GM21723 (cell line): ENCODE measurements at regions not wholly inside any gene's neighbourhood (a gene's known extent, or its start where the extent isn't known, plus 50 kb on each side); places are given as distances from the start of the nearest gene placed in this dataset.
"Not testable (repeated sequence)": the region's sequence is repeated elsewhere in the genome, so short reads cannot be mapped to it uniquely, and the experiment has no call there.

Experiments used
- ATAC-seq: cut with Tn5 transposase; IDR thresholded peaks from one replicate; pipeline ENCODE4 v1.9.1; 2021; ENCODE audit warnings: mild to moderate bottlenecking, moderate library complexity; ENCODE audit not compliant: unreplicated experiment

GRCh38 chr10:33630761-33631160 lies 296.3 kb upstream of the NRP1 start:
- no peak for ATAC-seq

- no peak for ATAC-seq
Observed at GRCh38 chr10:33627611-33628010, 293.1 kb upstream of the NRP1 start.

GRCh38 chr10:33626798-33627466 lies 292.5 kb upstream of the NRP1 start:
- no peak for ATAC-seq

GRCh38 chr10:33623669-33624068 lies 289.2 kb upstream of the NRP1 start:
- ATAC-seq, result no peak

- ATAC-seq, result no peak
Observed at GRCh38 chr10:33621101-33621500, 286.6 kb upstream of the NRP1 start.

GRCh38 chr10:33618196-33618595 lies 283.7 kb upstream of the NRP1 start:
- ATAC-seq, result no peak

- no peak for ATAC-seq
Observed at GRCh38 chr10:33617381-33618080, 283.1 kb upstream of the NRP1 start.

- ATAC-seq, result no peak
Observed at GRCh38 chr10:33616956-33617355, 282.5 kb upstream of the NRP1 start.

- no peak for ATAC-seq
Observed at GRCh38 chr10:33612551-33612950, 278.1 kb upstream of the NRP1 start.

- ATAC-seq, result no peak
Observed at GRCh38 chr10:33612116-33612515, 277.6 kb upstream of the NRP1 start.

- ATAC-seq, result no peak
Observed at GRCh38 chr10:33611423-33611822, 277.0 kb upstream of the NRP1 start.

GRCh38 chr10:33609546-33609945 lies 275.1 kb upstream of the NRP1 start:
- ATAC-seq, result no peak

- ATAC-seq, result no peak
Observed at GRCh38 chr10:33602278-33602677, 267.8 kb upstream of the NRP1 start.

- ATAC-seq, result no peak
Observed at GRCh38 chr10:33600381-33600780, 265.9 kb upstream of the NRP1 start.

GRCh38 chr10:33596422-33596821 lies 262.0 kb upstream of the NRP1 start:
- ATAC-seq, result no peak

- ATAC-seq, result no peak
Observed at GRCh38 chr10:33594475-33594874, 260.0 kb upstream of the NRP1 start.

GRCh38 chr10:33588974-33589600 lies 254.6 kb upstream of the NRP1 start:
- no peak for ATAC-seq

GRCh38 chr10:33584596-33584995 lies 250.1 kb upstream of the NRP1 start:
- not testable (repeated sequence) for ATAC-seq

- no peak for ATAC-seq
Observed at GRCh38 chr10:33579996-33580395, 245.5 kb upstream of the NRP1 start.

GRCh38 chr10:33573606-33574005 lies 239.1 kb upstream of the NRP1 start:
- no peak for ATAC-seq

- no peak for ATAC-seq
Observed at GRCh38 chr10:33571616-33572015, 237.1 kb upstream of the NRP1 start.

- ATAC-seq, result no peak
Observed at GRCh38 chr10:33570495-33570894, 236.0 kb upstream of the NRP1 start.
